HG03439 (cell line): ENCODE measurements at regions not wholly inside any gene's neighbourhood (a gene's known extent, or its start where the extent isn't known, plus 50 kb on each side); places are given as distances from the start of the nearest gene placed in this dataset.

Source experiments
- ATAC-seq: cut with Tn5 transposase; IDR thresholded peaks from one replicate; pipeline ENCODE4 v1.9.1; 2021; ENCODE audit warnings: mild to moderate bottlenecking, moderate library complexity; ENCODE audit not compliant: unreplicated experiment

GRCh38 chr2:213202011-213202410 is 50.6 kb upstream of the IKZF2 start:
- no peak for ATAC-seq

- no peak for ATAC-seq
These were observed 54.5 kb upstream of the IKZF2 start for GRCh38 chr2:213205944-213206343.

GRCh38 chr2:213213186-213213585 is 61.8 kb upstream of the IKZF2 start:
- no peak for ATAC-seq

- no peak for ATAC-seq
These were observed 62.8 kb upstream of the IKZF2 start for GRCh38 chr2:213214209-213214608.

GRCh38 chr2:213216461-213216860 is 65.0 kb upstream of the IKZF2 start:
- ATAC-seq, result no peak

GRCh38 chr2:213219816-213220215 is 64.4 kb upstream of the SPAG16 start:
- no peak for ATAC-seq

GRCh38 chr2:213220967-213221603 is 63.2 kb upstream of the SPAG16 start:
- peak; percentile 71 for ATAC-seq

GRCh38 chr2:213221957-213222356 is 62.3 kb upstream of the SPAG16 start:
- no peak for ATAC-seq

GRCh38 chr2:213224366-213224765 is 59.9 kb upstream of the SPAG16 start:
- no peak for ATAC-seq

GRCh38 chr2:213225866-213226265 is 58.4 kb upstream of the SPAG16 start:
- no peak for ATAC-seq

GRCh38 chr2:213227458-213227857 is 56.8 kb upstream of the SPAG16 start:
- ATAC-seq, result peak; percentile 78

- no peak for ATAC-seq
These were observed 55.6 kb upstream of the SPAG16 start for GRCh38 chr2:213228638-213229037.

- no peak for ATAC-seq
These were observed 54.5 kb upstream of the SPAG16 start for GRCh38 chr2:213229814-213230213.

GRCh38 chr2:213231966-213232365 is 52.3 kb upstream of the SPAG16 start:
- ATAC-seq, result no peak

GRCh38 chr2:213232649-213233437 is 51.4 kb upstream of the SPAG16 start:
- ATAC-seq, result peak; percentile 91

GRCh38 chr2:213233438-213234330 is 50.6 kb upstream of the SPAG16 start:
- no peak for ATAC-seq
